NT2/D1 (cell line): ENCODE measurements at regions not wholly inside any gene's neighbourhood (a gene's known extent, or its start where the extent isn't known, plus 50 kb on each side); places are given as distances from the start of the nearest gene placed in this dataset.

Experiments
- SUZ12 ChIP-seq: IDR thresholded peaks from 2 replicates; pipeline ENCODE4 v1.6.1; 2011; ENCODE audit not compliant: insufficient read length, insufficient read depth; ENCODE audit errors: extremely low read depth
- YY1 ChIP-seq: IDR thresholded peaks from 2 replicates; pipeline ENCODE4 v1.6.1; 2011; ENCODE audit not compliant: insufficient read length, insufficient read depth
- ZNF274 ChIP-seq: IDR thresholded peaks from 2 replicates; pipeline ENCODE4 v1.6.1; 2011; ENCODE audit warnings: mild to moderate bottlenecking, low read depth, low read length

DNA sequence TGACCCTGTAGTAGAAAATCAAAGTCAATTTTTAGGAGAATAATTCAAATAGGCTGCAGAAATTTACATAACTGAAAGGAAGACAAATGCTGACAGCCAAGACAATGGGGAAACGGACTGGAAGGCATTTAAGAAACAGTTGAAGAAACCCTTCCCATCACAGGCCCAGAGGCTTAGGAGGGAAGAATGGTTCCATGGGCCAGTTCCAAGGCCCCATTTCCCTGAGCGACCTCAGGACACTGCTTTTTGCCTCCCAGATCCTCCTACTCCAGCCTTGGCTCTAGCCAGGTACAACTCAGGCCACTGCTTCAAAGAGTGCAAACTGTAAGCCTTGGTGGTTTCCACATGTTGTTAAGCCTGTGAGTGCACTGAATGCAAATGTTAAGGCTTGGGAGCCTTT, 184.1 kb upstream of the SGCD start:
- no peak for TF ChIP-seq YY1
- TF ChIP-seq SUZ12, result no peak
- TF ChIP-seq ZNF274, result no peak
